GM12872 (cell line): ENCODE measurements at regions not wholly inside any gene's neighbourhood (a gene's known extent, or its start where the extent isn't known, plus 50 kb on each side); places are given as distances from the start of the nearest gene placed in this dataset.

ENCODE experiments used
- TF ChIP-seq, protein P1 (sequence below): IDR thresholded peaks from 3 replicates; pipeline ENCODE4 v1.5.1; 2011; ENCODE audit warnings: low read depth, mild to moderate bottlenecking, low read length, moderate library complexity; ENCODE audit not compliant: insufficient read depth

DNA sequence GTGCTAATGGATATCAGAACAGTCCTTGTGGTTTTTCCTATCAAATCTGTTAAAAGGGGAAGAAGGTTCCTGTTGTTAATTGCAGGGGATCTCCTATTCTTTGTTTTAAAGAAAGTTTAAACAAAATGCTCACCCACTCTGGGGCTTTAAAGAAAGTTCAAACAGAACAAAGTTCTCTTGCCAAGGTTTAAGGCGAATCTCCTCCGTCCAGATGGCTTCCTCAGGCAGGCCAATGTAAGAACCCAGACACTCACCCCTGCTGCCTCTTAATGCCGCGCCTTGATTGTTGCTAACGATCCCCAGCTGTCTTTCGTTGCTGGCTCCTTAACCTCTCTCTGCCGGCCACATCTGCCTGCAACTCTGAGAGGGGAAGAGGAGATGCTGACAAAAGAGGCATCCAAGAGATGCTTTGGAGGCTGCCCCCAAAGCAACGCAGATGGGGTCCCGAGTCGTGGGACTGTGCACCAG is 235.0 kb upstream of the PRDM1 start:
- TF ChIP-seq, protein P1, sequence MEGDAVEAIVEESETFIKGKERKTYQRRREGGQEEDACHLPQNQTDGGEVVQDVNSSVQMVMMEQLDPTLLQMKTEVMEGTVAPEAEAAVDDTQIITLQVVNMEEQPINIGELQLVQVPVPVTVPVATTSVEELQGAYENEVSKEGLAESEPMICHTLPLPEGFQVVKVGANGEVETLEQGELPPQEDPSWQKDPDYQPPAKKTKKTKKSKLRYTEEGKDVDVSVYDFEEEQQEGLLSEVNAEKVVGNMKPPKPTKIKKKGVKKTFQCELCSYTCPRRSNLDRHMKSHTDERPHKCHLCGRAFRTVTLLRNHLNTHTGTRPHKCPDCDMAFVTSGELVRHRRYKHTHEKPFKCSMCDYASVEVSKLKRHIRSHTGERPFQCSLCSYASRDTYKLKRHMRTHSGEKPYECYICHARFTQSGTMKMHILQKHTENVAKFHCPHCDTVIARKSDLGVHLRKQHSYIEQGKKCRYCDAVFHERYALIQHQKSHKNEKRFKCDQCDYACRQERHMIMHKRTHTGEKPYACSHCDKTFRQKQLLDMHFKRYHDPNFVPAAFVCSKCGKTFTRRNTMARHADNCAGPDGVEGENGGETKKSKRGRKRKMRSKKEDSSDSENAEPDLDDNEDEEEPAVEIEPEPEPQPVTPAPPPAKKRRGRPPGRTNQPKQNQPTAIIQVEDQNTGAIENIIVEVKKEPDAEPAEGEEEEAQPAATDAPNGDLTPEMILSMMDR: no peak

DNA sequence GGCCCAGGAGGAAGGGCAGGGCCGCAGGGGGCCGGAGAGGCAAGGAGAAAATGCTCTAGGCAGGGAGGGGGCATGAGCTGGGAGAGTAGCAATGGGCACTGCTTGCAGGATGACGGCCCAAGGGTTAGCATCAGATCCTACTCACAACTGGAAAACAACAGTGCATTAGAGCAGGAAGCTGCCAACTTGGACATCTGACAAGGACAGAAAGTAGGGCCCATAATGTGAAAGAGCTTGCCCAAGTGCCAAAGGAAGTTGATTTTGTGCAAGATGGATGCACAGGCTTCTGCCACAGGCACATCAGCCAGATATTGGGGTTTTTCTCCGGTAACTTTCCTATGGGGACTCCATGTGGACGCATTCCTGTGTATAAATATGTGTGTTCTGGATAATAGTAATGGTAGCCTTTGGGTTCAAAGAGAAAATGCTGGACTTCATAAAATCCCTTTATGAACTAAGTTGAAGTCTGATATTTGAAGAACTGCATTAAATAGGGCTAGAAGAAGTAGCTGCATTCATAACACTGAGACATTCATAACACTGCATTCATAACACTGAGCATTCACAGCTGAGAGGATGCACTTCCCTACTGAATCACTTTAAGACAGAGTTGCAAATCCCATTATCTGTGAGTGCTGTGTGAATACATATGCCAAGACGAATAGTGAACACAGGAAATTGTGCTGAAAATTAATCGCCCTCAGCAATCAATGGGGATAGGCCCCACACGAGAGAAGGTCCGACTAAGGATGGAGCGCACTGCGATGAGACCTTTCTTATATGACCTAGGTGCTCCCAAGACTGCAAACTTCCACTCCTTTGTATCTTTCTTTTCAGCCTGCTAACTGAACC is 235.6 kb upstream of the PRDM1 start:
- TF ChIP-seq, protein P1: no peak

DNA sequence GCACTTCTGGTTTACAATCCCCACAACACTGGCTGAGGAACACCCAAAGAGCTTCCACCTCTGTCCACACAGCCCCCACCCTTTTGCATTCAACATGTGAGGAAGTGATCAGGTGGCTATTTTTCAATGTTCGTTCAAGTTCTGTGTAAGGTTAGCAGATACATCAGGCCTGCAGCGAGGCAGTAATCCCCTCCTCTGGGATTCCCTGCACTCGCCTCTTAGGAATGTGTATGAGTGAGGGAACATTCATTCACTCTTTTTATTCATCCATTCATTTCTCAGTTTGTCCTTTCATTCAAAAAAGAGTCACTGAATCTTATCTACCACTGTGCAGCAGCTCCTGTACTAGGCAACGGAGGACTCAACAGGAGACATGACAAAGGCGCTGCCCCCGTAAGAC is 236.4 kb upstream of the PRDM1 start:
- TF ChIP-seq, protein P1: no peak

DNA sequence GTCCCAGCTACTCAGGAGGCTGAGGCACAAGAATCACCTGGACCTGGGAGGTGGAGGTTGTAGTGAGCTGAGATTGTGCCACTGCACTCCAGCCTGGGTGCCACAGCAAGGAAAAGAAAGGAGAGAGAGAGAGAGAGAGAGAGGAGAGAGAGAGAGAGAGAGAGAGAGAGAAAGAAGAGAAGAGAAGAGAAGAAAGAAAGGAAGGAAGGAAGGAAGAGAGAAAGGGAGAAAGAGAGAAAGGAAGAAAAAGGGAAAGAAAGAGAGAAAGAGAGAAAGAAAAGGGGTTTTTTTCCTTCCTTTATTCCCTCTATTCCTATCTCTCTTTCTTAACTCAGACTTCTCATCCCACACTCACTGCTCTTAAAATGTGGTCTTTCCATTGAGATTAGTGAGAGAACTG is 238.7 kb upstream of the PRDM1 start:
- TF ChIP-seq, protein P1: no peak

DNA sequence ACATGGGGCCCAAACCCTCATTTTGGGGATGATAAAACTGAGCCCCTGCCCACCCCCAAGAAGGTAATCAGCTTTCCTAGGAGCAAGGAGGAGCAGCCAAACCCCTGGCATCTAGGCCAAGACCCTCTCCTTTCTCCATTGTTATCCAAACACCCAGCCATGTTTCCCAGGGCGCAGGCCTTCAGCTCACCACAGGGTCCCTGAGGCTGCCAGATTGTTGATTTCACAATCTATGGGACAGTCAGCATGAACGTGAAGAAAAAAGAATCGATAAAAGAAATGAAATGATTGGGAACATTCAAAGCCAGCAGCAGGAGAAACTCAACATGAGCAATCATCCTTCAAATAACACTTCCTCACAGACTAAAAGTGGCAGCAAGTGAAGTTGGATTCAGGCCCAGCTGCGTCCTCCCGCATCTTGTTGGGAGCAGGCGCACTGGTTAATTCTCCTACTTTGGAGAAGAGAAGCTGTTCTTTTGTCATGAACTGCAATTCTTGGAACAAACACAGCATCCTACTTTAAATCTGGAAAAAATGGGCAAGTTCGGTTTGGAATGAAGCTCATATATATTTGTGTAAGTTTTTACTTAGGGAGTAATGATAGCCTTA is 241.8 kb upstream of the PRDM1 start:
- TF ChIP-seq, protein P1: no peak

DNA sequence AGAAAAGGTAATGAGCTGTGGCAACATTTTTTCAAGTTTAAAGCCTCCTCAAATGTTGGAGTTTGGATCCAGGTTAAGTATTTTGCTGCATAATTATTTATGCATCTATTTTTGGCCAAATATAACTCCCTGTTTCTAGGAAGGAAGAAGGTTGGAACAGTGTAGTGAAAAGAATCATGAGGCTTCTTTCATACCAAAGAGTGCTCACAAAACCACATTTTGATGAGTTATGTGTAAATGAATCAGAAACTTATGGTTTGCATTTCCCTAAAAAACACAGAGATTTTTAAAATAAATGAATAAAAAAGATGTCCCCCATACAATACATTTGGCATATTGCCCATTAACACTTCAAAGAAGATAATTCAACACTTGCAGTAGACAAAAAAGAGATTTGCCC is 246.9 kb upstream of the PRDM1 start:
- TF ChIP-seq, protein P1: no peak

DNA sequence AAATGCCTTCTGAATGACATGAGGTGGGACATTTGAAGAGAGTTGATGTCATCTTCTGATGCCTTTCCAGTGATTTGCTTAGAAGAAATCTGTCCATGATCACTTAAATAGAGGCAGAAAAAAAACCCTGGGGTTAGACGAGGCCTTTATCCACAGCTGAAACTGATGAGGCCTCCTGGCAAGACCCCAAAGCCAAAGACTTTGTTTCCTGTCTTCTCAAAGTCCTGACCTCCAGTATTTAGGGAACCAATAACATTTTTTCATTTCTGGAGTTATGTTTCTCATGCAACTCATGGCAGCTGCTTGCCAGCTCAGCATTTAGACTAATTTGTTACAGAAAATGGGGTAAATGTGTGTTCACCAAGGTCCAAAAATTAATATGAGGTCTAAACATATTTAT is 248.0 kb upstream of the PRDM1 start:
- TF ChIP-seq, protein P1: no peak
